Mesothelial cell of epicardium (in vitro differentiated cells): ENCODE measurements at regions not wholly inside any gene's neighbourhood (a gene's known extent, or its start where the extent isn't known, plus 50 kb on each side); places are given as distances from the start of the nearest gene placed in this dataset.
"Not testable (repeated sequence)": the region's sequence is repeated elsewhere in the genome, so short reads cannot be mapped to it uniquely, and the experiment has no call there.

Experiments used
- DNase-seq, 2 experiments: peaks; one replicate each; pipeline ENCODE4 v3.0.0; 2021; ENCODE audit warnings: low spot score in 2 of 2; ENCODE audit not compliant: unreplicated experiment in 2 of 2
- H3K27ac Mint-ChIP-seq: 2 replicates; pipeline ENCODE4 v1.8.0; 2021; ENCODE audit warnings: mixed read lengths
- H3K27me3 Mint-ChIP-seq: 2 replicates; pipeline ENCODE4 v1.8.0; 2021; ENCODE audit warnings: low read depth, mixed read lengths
- H3K36me3 Mint-ChIP-seq: 2 replicates; pipeline ENCODE4 v1.8.0; 2021; ENCODE audit warnings: mixed read lengths
- H3K4me1 Mint-ChIP-seq: 2 replicates; pipeline ENCODE4 v1.8.0; 2021; ENCODE audit warnings: mixed read lengths
- H3K4me3 Mint-ChIP-seq: 2 replicates; pipeline ENCODE4 v1.8.0; 2021; ENCODE audit warnings: mild to moderate bottlenecking, moderate library complexity, mixed read lengths
- H3K9me3 Mint-ChIP-seq: 2 replicates; pipeline ENCODE4 v1.8.0; 2021; ENCODE audit warnings: mixed read lengths
- CTCF ChIP-seq: fragments of 200-600 bp; sonication (generic); IDR thresholded peaks from one replicate; pipeline ENCODE4 v1.5.0; 2021; ENCODE audit warnings: antibody characterized with exemption; ENCODE audit not compliant: unreplicated experiment

GRCh38 chr1:25011275-25011674 lies 81.2 kb upstream of the RUNX3 start:
- DNase-seq: no peak
- H3K36me3 Mint-ChIP-seq: no peaks in the 10 kb centered on the region
- no peak overlapping the region for H3K27ac Mint-ChIP-seq
- H3K4me1 Mint-ChIP-seq: peaks cover 9% of the 10 kb centered on the region
- no peak overlapping the region for H3K4me3 Mint-ChIP-seq
- no peak for TF ChIP-seq CTCF
- peaks cover 19% of the 10 kb centered on the region for H3K27me3 Mint-ChIP-seq
- peaks cover 8% of the 10 kb centered on the region for H3K9me3 Mint-ChIP-seq

- no peak overlapping the region for H3K4me3 Mint-ChIP-seq
- peaks cover 8% of the 10 kb centered on the region for H3K9me3 Mint-ChIP-seq
- peaks cover 11% of the 10 kb centered on the region for H3K4me1 Mint-ChIP-seq
- H3K36me3 Mint-ChIP-seq: no peaks in the 10 kb centered on the region
- no peak for TF ChIP-seq CTCF
- H3K27me3 Mint-ChIP-seq: peaks cover 26% of the 10 kb centered on the region
- no peak for DNase-seq
- H3K27ac Mint-ChIP-seq: no peak overlapping the region
Observed at GRCh38 chr1:25009671-25010262, 79.7 kb upstream of the RUNX3 start.

- TF ChIP-seq CTCF: no peak
- H3K4me1 Mint-ChIP-seq: peaks cover 11% of the 10 kb centered on the region
- H3K4me3 Mint-ChIP-seq: no peak overlapping the region
- H3K36me3 Mint-ChIP-seq: no peaks in the 10 kb centered on the region
- H3K27me3 Mint-ChIP-seq: peaks cover 26% of the 10 kb centered on the region
- peaks cover 8% of the 10 kb centered on the region for H3K9me3 Mint-ChIP-seq
- DNase-seq: no peak
- H3K27ac Mint-ChIP-seq: no peak overlapping the region
Observed at GRCh38 chr1:25008192-25008485, 78.1 kb upstream of the RUNX3 start.

- Mint-ChIP-seq H3K4me1 (peaks cover 11% of the 10 kb centered on the region), H3K27me3 (peaks cover 26% of the 10 kb centered on the region)
- H3K9me3 Mint-ChIP-seq, H3K4me3 Mint-ChIP-seq, H3K27ac Mint-ChIP-seq, H3K36me3 Mint-ChIP-seq, DNase-seq: not testable (repeated sequence)
Observed at GRCh38 chr1:25007390-25008191, 77.5 kb upstream of the RUNX3 start.

GRCh38 chr1:25006770-25007169 lies 76.7 kb upstream of the RUNX3 start:
- peaks cover 11% of the 10 kb centered on the region for H3K4me1 Mint-ChIP-seq
- peak; percentile 50 to 74 for DNase-seq
- no peak for TF ChIP-seq CTCF
- H3K9me3 Mint-ChIP-seq: peaks cover 8% of the 10 kb centered on the region
- no peak overlapping the region for H3K4me3 Mint-ChIP-seq
- H3K36me3 Mint-ChIP-seq: no peaks in the 10 kb centered on the region
- H3K27ac Mint-ChIP-seq: no peak overlapping the region
- H3K27me3 Mint-ChIP-seq: peaks cover 25% of the 10 kb centered on the region

- H3K27me3 Mint-ChIP-seq: peaks cover 25% of the 10 kb centered on the region
- no peaks in the 10 kb centered on the region for H3K9me3 Mint-ChIP-seq
- TF ChIP-seq CTCF: no peak
- peaks cover 11% of the 10 kb centered on the region for H3K4me1 Mint-ChIP-seq
- no peak overlapping the region for H3K4me3 Mint-ChIP-seq
- H3K36me3 Mint-ChIP-seq: no peaks in the 10 kb centered on the region
- no peak overlapping the region for H3K27ac Mint-ChIP-seq
- no peak for DNase-seq
Observed at GRCh38 chr1:25004355-25004754, 74.3 kb upstream of the RUNX3 start.
